Panc1 (cell line): ENCODE measurements at regions not wholly inside any gene's neighbourhood (a gene's known extent, or its start where the extent isn't known, plus 50 kb on each side); places are given as distances from the start of the nearest gene placed in this dataset.

Experiments
- ATAC-seq: fragments of 200-7000 bp; cut with Tn5 transposase; 2 replicates; pipeline ENCODE4 v1.9.1; 2020; ENCODE audit warnings: mild to moderate bottlenecking, moderate library complexity
- BruUV-seq: library from RNA; stranded (reverse); fragments of 400-500 nt; replicated peaks from 2 replicates; lab custom pipeline; 2021; lab: Mats Ljungman, UMichigan
- CTCF ChIA-PET: fragments of 300-600 bp; sonication (Branson Sonifier 250); formaldehyde crosslinking; loops from one replicate; lab custom pipeline; 2022; ENCODE audit warnings: antibody characterized with exemption; lab: Charles Lee
- POLR2A ChIA-PET: fragments of 300-600 bp; sonication (Branson Sonifier 250); formaldehyde crosslinking; loops from one replicate; lab custom pipeline; 2022; ENCODE audit warnings: antibody characterized with exemption; lab: Charles Lee
- DNase-seq: peaks from one replicate; pipeline ENCODE4 v3.0.0-alpha.2; 2010; ENCODE audit warnings: low read depth, low spot score
- H3K27ac ChIP-seq: 2 replicates; pipeline ENCODE4 v1.5.1; 2011; ENCODE audit warnings: mild to moderate bottlenecking, low read length, inconsistent platforms
- H3K27me3 ChIP-seq: fragments of 200-500 bp; sonication (Bioruptor generic); 2 replicates; pipeline ENCODE4 v1.6.0; 2014; ENCODE audit warnings: low read length, inconsistent platforms; ENCODE audit not compliant: control insufficient read depth, insufficient read depth
- H3K36me3 ChIP-seq: fragments of 200-500 bp; sonication (Bioruptor generic); 2 replicates; pipeline ENCODE4 v1.5.1; 2014; ENCODE audit warnings: inconsistent platforms, mild to moderate bottlenecking, low read length, moderate library complexity; ENCODE audit not compliant: control insufficient read depth, insufficient read depth
- H3K4me1 ChIP-seq: 2 replicates; pipeline ENCODE4 v1.5.1; 2011; ENCODE audit warnings: inconsistent platforms, mild to moderate bottlenecking, low read length, moderate library complexity; ENCODE audit not compliant: control insufficient read depth, insufficient read depth
- H3K4me3 ChIP-seq, 2 experiments: 2 replicates each; pipeline ENCODE4 v1.5.1; 2011 to 2012; ENCODE audit warnings: low read depth in 2 of 2, low read length in 2 of 2, mild to moderate bottlenecking in 2 of 2, inconsistent platforms in 1 of 2, moderate library complexity in 1 of 2
- H3K9me3 ChIP-seq: fragments of 200-500 bp; sonication (Bioruptor generic); 2 replicates; pipeline ENCODE4 v1.5.1; 2014; ENCODE audit warnings: low read depth, mild to moderate bottlenecking, inconsistent platforms, low read length, moderate library complexity; ENCODE audit not compliant: control insufficient read depth, insufficient read depth
- CTCF ChIP-seq: fragments of 450-650 bp; IDR thresholded peaks from 2 replicates; pipeline ENCODE4 v1.5.1; 2017; ENCODE audit warnings: mild to moderate bottlenecking
- POLR2AphosphoS5 ChIP-seq: IDR thresholded peaks from 2 replicates; pipeline ENCODE4 v1.6.1; 2012; ENCODE audit warnings: mild to moderate bottlenecking, low read depth, low read length, moderate library complexity
- REST ChIP-seq, 2 experiments: IDR thresholded peaks; 2 replicates each; pipeline ENCODE4 v1.6.1; 2011 to 2012; ENCODE audit warnings: low read depth in 2 of 2, control low read depth in 1 of 2, low read length in 1 of 2, mild to moderate bottlenecking in 1 of 2, moderate library complexity in 1 of 2; ENCODE audit not compliant: insufficient read depth in 1 of 2
- SIN3A ChIP-seq: IDR thresholded peaks from 2 replicates; pipeline ENCODE4 v1.6.1; 2012; ENCODE audit warnings: low read depth, mild to moderate bottlenecking, low read length, moderate library complexity, borderline replicate concordance; ENCODE audit not compliant: insufficient read depth
- TCF7L2 ChIP-seq: IDR thresholded peaks from 2 replicates; pipeline ENCODE4 v1.6.1; 2011; ENCODE audit warnings: mild to moderate bottlenecking, low read depth, low read length, inconsistent platforms
- in situ Hi-C: cut with HindIII; loops from 2 replicates; pipeline ENCODE4 v1.10.0; 2016; ENCODE audit warnings: low sequenced_read_pairs, low pct_unique_long_range_greater_than_20kb
- intact Hi-C: fragments of 100-400 bp; cut with micrococcal nuclease; formaldehyde crosslinking; loops from one replicate; pipeline ENCODE4 v1.10.0; 2022; ENCODE audit not compliant: unreplicated experiment

GRCh38 chr12:114776731-114777442 is 92.9 kb upstream of the TBX3 start:
- in situ Hi-C loops, result no loop called here
- BruUV-seq, result no TSS peak
- ChIA-PET CTCF (no interaction called here), POLR2A (no interaction called here)
- ATAC-seq (no peak), DNase-seq (no peak)
- H3K4me1 ChIP-seq, result no peaks in the 10 kb centered on the region
- no peaks in the 10 kb centered on the region for H3K36me3 ChIP-seq
- TF ChIP-seq REST (IDR thresholded peaks at IDR 0.05; ENCODE audit: insufficient read depth in 1 of 2, low read depth in 2 of 2, low read length in 1 of 2) (no peak), TCF7L2 (no peak), POLR2AphosphoS5 (no peak), SIN3A (no peak), CTCF (no peak)
- intact Hi-C loops, result no loop called here
- no peaks in the 10 kb centered on the region for H3K9me3 ChIP-seq
- H3K4me3 ChIP-seq, result no peak overlapping the region
- no peaks in the 10 kb centered on the region for H3K27me3 ChIP-seq
- no peak overlapping the region for H3K27ac ChIP-seq

GRCh38 chr12:114774699-114775098 is 90.7 kb upstream of the TBX3 start:
- POLR2A ChIA-PET, result no interaction called here
- in situ Hi-C loops, result no loop called here
- no peak for TF ChIP-seq POLR2AphosphoS5
- no peak for TF ChIP-seq REST (IDR thresholded peaks at IDR 0.05; ENCODE audit: insufficient read depth in 1 of 2, low read depth in 2 of 2, low read length in 1 of 2)
- no peak for TF ChIP-seq SIN3A
- no peak for TF ChIP-seq TCF7L2
- no peak for TF ChIP-seq CTCF

More at GRCh38 chr12:114774699-114775098, 90.7 kb upstream of the TBX3 start:
- ATAC-seq, result no peak
- CTCF ChIA-PET, result no interaction called here
- no peak overlapping the region for H3K27ac ChIP-seq
- H3K4me3 ChIP-seq, result no peak overlapping the region
- H3K9me3 ChIP-seq, result no peaks in the 10 kb centered on the region
- no peak for DNase-seq
- H3K36me3 ChIP-seq, result no peaks in the 10 kb centered on the region
- intact Hi-C loops, result no loop called here
- H3K27me3 ChIP-seq, result no peaks in the 10 kb centered on the region
- no TSS peak for BruUV-seq
- no peaks in the 10 kb centered on the region for H3K4me1 ChIP-seq
